Lower leg skin (tissue), 3 donors: ENCODE measurements at regions not wholly inside any gene's neighbourhood (a gene's known extent, or its start where the extent isn't known, plus 50 kb on each side); places are given as distances from the start of the nearest gene placed in this dataset.

Source experiments
- POLR2A ChIP-seq, 2 donors: fragments of 450-650 bp; IDR thresholded peaks; one replicate each; pipeline ENCODE4 v1.6.1; 2016 to 2017; ENCODE audit warnings: antibody characterized with exemption in 2 of 2, mild to moderate bottlenecking in 1 of 2, moderate library complexity in 1 of 2
- TF ChIP-seq, protein P1 (sequence below), 3 donors: fragments of 450-650 bp; IDR thresholded peaks; one replicate each; pipeline ENCODE4 v1.5.1; 2016; ENCODE audit warnings: antibody characterized with exemption in 3 of 3, mild to moderate bottlenecking in 3 of 3, moderate library complexity in 2 of 3

GRCh38 chr3:72276806-72277205 is 491.9 kb upstream of the PROK2 start:
- TF ChIP-seq, protein P1, sequence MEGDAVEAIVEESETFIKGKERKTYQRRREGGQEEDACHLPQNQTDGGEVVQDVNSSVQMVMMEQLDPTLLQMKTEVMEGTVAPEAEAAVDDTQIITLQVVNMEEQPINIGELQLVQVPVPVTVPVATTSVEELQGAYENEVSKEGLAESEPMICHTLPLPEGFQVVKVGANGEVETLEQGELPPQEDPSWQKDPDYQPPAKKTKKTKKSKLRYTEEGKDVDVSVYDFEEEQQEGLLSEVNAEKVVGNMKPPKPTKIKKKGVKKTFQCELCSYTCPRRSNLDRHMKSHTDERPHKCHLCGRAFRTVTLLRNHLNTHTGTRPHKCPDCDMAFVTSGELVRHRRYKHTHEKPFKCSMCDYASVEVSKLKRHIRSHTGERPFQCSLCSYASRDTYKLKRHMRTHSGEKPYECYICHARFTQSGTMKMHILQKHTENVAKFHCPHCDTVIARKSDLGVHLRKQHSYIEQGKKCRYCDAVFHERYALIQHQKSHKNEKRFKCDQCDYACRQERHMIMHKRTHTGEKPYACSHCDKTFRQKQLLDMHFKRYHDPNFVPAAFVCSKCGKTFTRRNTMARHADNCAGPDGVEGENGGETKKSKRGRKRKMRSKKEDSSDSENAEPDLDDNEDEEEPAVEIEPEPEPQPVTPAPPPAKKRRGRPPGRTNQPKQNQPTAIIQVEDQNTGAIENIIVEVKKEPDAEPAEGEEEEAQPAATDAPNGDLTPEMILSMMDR (IDR thresholded peaks at IDR 0.05), result no peak
- no peak for TF ChIP-seq POLR2A (IDR thresholded peaks at IDR 0.05)
